ELF-1 (cell line): ENCODE measurements at regions not wholly inside any gene's neighbourhood (a gene's known extent, or its start where the extent isn't known, plus 50 kb on each side); places are given as distances from the start of the nearest gene placed in this dataset.

ENCODE experiments used
- DNase-seq: peaks from one replicate; pipeline ENCODE4 v3.0.0-alpha.2; 2016; ENCODE audit warnings: low read depth, low spot score

- DNase-seq = no peak
These were observed 245.4 kb downstream of the DIO2 start for GRCh38 chr14:79965896-79966295.

- DNase-seq = no peak
These were observed 250.1 kb downstream of the DIO2 start for GRCh38 chr14:79961197-79961596.

- DNase-seq = no peak
These were observed 251.0 kb downstream of the DIO2 start for GRCh38 chr14:79960288-79960687.

- no peak for DNase-seq
These were observed 259.7 kb downstream of the DIO2 start for GRCh38 chr14:79951572-79951971.

DNA sequence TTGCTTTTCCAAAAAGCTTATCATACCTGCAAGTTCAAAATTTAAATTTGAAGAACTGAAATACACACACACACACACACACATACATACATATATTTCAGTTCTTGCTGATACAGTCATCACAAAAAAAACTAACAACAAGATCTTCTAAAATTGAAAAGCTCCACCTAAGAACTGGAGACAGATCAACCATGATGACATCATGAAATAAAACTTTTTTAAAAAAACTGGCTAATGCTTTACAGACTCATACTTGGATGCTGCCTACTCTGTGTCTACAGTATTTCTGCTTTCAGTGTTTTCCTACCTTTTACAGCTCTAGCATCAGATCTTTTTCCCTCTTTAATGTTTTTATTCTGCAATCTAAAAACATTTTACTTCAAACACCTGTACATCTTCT, 261.4 kb downstream of the DIO2 start:
- DNase-seq = no peak

DNA sequence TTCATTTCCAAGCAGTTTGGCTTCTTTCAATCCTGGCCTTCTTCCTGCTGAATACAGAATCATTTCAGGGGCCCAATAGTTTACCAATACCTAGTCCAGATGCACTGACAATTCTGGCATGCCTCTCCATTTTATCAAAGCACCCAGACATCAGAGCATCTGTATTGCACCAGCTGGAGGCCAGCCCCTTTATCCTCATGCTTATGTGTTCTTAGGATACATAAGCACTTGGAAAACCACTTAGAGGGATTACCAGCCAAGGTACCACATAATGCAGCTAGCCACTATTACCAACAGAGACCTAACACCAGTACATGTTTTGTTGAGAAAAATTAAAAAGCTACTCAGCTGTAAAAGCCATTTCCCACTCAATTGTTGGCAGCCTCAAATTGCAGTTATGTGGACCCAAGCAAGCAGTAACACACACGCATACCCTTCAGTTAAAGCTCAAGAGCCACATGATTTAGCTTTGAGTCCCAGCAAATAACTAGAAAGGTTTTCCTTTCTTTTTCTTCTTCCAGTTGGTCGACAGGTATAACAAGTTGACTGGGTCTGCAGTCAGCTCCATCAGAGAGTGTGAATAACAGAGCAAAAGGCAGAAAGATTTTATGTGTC, 263.8 kb downstream of the DIO2 start:
- DNase-seq = no peak

- DNase-seq = no peak
These were observed 272.1 kb downstream of the DIO2 start for GRCh38 chr14:79939235-79939634.

DNA sequence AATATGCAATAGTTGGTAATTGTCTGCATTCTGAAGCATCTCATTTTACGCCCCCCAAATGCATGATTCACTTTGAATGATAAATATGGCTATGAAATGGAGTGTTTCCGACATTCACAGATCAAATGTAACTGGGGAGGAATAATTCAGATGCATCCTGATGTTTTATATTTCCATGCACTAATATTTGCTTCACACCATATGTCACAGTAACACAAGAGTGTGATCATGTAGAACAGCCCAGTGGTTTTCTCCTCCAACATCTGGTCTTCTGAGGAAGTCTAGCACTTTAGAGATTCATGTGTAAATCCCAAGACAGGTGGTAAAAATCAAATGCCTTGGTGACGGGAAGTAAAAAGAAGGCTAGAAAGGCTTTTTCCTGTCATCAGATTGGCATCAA, 273.1 kb downstream of the DIO2 start:
- no peak for DNase-seq

- no peak for DNase-seq
These were observed 273.9 kb downstream of the DIO2 start for GRCh38 chr14:79937433-79937832.

DNA sequence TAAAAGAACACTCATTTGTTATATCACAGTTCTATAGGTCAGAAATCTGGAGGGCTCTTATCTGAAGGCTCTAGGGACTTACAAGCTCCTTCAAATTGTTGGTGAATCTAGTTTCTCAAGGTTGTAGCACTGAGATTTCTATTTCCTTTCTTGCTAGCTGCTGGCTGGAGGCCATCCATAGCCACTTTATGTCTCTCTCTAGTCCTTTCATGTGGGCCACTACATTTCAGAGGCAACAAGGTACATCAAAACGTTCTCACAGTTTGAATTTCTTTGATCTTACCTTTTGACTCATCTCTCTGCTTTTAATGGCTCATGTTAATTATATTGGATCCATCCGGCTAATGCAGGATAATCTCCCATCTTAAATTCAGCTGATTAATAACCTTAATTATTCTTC, 286.8 kb downstream of the DIO2 start:
- no peak for DNase-seq

DNA sequence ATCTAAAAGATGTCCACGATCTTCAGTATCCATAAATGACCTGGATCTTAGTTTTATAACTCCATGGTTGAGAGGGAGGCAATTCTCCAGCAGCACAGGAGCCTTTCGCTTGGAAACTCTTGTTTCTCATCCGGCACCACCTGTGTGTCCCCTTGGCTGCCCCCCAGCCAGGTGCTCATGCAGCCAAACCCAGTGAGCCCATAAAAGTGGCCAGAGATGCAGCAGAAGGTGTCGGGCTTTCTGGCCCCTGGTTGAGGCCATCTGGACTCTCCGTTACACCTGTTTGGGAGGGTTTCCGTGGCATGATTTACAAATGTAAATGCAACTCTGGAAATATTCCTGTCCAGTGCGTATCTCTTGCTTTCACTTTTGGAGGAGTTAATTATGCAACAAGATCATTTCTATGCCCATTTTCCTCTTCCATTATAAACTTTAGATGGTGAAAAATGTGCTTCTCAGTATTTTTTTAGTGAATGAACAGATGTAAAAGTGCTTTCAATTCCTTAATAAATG, 291.1 kb downstream of the DIO2 start:
- DNase-seq = no peak
